ENCODE measurements at regions not wholly inside any gene's neighbourhood (a gene's known extent, or its start where the extent isn't known, plus 50 kb on each side); places are given as distances from the start of the nearest gene placed in this dataset.
"Not testable (repeated sequence)": the region's sequence is repeated elsewhere in the genome, so short reads cannot be mapped to it uniquely, and the experiment has no call there.

DNA sequence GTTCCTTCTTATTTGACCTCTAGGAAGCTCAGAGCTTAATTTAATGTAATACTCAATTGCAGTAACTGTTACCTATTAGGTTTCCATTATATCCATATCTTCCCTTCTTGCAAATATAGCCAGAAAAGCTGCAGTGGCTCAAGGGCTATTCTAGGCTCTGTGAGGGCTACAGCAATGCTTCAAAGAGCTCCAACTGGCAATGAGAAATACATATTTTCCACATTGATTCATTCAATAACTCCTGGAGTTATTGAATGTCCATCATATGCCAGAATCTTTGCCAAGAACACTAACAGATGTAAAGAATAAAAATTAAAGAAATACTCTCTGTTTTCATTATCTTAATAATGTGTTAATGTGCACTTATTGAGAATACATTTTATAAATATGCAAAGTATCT, 396.9 kb upstream of the PAPPA start:
- DNase-seq: no peak

- no peak for DNase-seq
Observed at GRCh38 chr9:115757461-115757860, 396.1 kb upstream of the PAPPA start.

DNA sequence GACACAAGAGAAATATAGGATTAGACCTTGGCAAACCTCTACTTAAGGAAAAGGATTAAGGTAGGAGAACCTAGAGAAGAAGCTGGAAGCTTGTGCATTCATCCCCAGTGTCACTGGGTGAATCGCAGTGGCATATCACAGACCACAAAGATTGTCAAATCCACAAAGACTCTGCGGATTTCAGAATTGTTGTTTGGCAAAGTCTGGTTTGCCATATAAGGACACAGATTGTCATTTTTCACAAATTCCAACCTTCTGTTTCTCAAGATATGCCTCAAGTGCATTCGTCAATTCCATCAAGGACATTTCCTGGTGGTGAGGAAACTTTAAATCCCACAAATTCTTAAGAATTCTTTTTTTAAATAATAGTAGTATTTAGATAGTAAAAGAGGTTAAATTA, 395.1 kb upstream of the PAPPA start:
- DNase-seq: no peak

GRCh38 chr9:115759426-115759825, 394.2 kb upstream of the PAPPA start:
- DNase-seq: no peak

DNA sequence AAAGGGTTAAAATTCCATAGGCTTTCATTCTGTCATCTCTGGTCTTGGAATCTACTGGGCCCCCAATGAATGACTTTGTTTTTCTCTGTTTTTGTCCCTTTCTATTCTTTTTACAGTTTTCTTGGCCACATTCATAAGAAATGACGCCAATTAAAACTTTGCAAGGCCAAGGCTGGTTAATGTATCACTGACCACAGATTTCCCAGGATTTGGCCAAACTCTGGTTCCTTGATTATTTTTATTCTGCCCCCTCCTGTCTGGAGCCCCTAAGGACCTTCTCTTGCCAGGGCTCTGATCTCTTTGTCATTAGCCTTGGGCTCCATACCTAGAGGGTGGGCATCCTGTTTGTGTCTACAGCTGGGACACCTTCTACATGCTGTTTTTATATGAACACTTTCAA, 388.9 kb upstream of the PAPPA start:
- DNase-seq: no peak

DNA sequence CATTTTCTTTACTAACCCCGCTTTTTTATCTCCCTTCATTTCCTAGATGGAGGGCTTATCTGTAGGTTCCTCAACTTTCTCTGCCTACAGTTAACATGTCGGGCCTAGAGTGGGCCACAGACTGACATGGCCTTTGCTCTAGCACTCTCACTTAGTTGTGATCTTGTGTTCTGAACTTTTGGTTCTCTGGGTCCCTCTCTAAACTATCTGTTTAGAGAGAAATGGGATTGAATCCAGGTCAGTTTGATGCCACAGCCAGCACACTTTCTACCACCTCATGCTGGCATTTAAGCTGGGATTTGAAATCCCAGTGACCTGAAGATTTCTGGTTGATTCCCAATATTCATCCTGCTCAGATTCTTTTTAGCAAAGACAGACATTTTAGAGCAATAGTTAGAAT, 388.5 kb upstream of the PAPPA start:
- DNase-seq: no peak

DNA sequence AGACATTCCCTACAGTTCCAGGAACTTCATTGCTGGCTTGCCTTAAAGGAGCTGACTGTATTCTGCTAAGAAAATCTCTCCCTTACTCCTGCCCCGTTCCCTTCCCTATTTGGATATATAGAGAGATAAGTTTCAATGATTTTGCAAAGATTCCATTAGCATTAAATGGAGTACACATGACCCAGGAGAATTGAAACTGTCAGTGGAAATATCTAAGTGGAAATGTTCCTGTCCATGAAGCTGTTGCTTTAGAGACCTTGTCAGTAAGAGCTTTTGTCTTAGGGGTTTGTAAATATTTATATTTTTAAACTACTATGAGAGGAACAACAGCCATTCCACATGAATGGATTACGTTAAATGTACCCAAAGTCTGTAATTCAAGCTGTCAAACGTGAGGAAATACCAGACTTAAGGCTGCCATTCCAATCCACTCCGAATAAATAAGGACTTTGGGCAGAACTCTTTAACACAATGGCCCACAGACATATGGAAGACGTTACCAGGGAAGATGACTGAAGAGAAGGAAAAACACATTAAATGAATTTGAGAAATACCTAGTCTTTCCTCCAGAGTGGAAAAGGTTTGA, 387.1 kb upstream of the PAPPA start:
- no peak for DNase-seq

DNA sequence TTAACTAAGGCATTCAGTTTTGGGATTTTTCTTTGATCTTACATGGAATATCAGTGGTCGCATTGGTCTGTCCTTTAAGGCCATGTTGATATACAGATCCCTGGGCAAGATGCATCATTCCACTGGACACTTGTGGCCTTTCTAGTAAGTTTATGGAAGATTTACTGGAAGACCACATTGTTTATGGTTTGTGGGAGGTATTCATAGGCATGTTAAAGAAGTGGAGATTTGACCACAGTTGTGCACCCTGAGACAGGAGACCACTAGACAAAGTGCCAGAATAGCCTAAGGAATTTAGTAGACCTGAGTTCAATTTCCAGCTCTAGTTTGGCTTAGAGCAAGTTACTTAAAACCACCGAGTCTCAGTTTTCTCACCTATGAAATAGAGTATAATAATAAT, 383.1 kb upstream of the PAPPA start:
- no peak for DNase-seq

GRCh38 chr9:115775659-115776058, 377.9 kb upstream of the PAPPA start:
- no peak for DNase-seq

DNA sequence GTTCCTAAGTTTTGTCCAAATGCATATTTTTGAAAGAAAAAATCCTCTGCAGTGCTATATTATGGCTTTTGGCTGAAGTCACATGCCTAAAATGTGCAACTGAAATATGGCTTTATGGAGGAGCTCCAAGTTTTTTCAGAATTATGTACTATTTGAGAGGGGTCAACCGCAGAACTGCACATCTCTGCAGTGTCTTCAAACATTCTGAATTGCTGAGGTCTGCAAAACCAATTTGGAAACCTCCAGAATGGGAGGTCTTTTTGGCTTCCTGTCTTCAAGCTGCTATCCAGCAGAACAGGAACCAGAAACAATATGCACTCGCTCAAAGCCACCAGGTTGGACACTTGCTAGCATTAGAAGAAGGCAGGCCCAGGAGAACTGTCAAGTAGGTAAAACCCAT, 376.0 kb upstream of the PAPPA start:
- no peak for DNase-seq

DNA sequence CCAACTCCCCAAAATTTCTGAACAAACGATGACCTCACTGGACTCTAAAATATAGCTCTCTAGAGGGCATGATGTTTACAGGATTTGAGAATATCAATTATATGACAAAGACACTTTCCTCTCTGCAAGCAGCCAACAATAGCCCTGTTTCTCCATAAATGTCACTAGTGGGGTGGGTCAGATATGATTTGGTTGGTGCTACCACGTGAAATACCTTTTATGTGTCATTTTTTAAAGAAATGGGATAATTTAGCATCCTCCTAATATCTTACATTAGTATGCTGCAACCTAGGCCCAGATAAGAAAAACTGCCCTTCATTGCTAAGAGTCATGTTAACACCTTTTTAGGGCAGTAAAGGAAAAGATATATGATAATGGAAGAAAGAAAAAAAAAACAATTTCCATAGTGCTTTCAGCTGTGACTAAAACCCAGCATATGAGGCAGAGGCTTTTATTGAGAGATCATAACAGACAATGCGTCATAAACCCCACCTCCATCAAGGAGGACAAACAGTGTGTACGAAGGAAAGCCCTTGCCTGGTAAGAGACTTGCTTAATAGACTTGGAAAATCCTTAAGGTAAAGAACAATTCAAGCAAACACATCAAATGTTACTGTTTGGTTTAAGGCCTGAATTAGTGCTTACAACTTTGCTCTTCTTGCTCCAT, 372.4 kb upstream of the PAPPA start:
- no peak for DNase-seq

- DNase-seq: no peak
Observed at GRCh38 chr9:115786321-115786720, 367.3 kb upstream of the PAPPA start.

- no peak for DNase-seq
Observed at GRCh38 chr9:115790520-115790919, 363.1 kb upstream of the PAPPA start.

- DNase-seq: no peak
Observed at GRCh38 chr9:115794921-115795475, 358.6 kb upstream of the PAPPA start.

DNA sequence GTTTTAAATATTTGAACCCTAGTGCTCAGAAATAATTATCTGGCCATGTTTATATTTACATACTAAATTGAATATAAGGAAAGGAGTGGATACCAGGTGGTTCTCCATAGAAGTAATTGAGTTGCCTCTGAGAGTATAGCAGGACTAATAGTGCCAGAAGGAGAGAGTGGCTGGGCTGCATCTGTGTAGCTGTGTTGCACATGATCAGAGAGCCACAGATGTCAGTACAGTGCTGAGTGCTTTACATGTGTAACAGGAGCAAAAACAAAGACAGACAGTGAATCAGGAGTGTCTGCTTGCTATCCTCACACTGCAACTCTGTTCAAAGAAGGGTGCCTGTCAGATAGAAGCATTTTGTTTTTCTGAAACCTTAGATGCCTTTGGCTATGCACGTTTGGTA, 353.9 kb upstream of the PAPPA start:
- DNase-seq: no peak

DNA sequence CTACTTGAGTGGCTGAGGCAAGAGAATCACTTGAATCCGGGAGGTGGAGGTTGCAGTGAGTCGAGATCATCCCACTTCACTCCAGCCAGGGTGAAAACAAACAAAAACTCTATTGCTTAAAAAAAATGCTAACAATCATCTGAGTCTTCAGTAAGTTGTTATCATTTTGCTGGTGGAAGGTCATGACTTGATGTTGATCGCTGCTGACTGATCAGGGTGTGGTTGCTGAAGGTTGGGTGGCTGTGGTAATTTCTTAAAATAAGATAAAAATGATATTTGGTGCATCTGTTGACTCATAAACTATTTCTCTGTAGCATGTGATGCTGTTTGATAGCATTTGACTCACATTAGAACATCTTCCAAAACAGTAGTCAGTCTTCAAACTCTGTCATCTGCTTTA, 349.4 kb upstream of the PAPPA start:
- DNase-seq: no peak

GRCh38 chr9:115808108-115808507, 345.5 kb upstream of the PAPPA start:
- DNase-seq: no peak

DNA sequence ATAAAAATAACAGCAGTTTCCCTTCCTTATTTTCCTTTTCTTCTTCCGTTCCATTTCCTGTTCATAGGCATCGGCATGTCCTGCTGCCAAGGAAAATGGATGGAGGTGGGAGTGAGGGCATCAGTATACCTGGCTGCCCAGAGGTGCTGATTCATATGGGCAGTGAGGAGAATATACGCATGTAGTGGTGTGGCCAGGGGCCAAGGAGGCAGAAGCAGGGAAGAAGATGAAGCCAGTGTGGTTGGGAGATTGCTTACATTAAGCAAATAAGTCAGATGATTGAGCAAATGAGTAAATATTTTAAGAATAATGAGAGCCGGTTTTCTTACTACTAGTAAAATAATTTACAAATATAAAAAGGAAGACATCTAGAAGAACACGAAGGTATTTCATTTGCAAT, 344.9 kb upstream of the PAPPA start:
- no peak for DNase-seq

GRCh38 chr9:115810166-115810565, 343.4 kb upstream of the PAPPA start:
- no peak for DNase-seq

DNA sequence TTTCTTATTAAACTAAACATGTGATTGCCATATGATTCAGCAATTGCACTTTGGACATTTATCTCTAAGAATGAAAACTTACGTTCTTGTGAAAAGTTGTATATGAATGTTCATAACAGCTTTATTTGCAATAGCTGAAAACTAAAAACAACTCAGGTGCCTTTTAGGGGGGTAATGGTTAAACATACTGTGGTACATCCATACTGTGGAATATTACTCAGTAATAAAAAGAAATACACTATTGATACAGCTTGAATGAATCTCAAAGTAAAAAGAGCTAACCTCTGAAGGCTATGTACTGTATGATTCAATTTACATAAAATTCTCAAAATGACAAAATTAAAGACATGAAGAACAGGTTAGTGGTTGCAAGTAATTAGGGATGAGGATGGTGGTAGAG, 339.5 kb upstream of the PAPPA start:
- DNase-seq: no peak

DNA sequence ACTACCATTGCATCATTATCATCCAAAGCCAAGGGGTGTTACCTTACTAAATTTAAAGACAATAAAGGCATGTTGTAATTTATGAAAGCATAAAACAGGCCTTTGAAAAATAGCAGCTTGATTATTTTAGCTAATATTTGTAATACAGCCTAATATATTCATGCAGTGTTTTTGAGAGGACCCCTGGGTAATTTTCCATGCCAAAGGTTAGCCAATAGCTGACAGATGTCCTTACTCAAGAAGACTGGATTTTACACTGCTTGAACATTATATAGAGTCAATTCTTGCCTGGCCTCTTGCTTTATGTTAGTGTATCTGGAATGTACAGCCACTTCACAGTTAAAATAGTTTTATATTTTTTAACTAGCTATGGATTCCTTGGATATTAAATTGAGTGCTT, 337.8 kb upstream of the PAPPA start:
- DNase-seq: no peak

- not testable (repeated sequence) for DNase-seq
Observed at GRCh38 chr9:115818651-115819050, 334.9 kb upstream of the PAPPA start.

DNA sequence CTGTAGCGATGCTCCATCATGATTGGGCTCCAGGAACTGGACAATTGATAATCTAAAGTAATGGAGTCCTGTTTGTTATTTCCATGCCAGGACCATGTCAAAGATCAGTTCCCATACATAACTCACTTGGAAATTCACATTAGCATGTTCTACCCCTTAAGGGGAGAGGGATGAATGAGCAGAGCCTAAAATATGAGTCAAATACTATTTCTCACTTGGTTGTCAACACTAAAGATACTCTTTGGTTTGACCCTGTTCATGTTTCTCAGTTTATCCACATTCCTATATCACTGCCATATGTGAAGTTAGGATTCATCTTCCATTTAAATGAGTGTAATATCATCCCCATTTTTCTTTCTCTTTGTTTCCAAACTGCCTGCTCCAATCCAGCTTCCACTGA, 321.6 kb upstream of the PAPPA start:
- no peak for DNase-seq

DNA sequence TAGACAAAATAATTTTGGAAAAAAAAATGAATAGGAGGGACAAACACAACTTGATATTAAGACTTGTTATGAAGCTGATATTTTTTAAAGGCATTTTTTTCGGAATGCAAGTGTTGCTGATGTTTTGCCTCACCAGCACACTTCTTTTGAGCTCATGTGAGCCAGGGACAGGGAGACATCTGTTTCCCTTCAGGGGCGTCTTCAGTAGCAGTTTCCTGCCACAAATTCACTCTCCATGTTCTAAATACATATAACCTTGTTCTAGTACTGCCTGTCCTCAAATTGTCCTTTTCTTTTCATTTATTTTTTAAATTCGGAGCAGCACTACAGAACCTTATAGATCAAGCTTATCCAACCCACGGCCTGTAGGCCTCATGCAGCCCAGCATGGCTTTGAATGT, 316.0 kb upstream of the PAPPA start:
- no peak for DNase-seq

GRCh38 chr9:115838417-115838816, 315.2 kb upstream of the PAPPA start:
- DNase-seq: no peak
